ENCODE measurements at regions not wholly inside any gene's neighbourhood (a gene's known extent, or its start where the extent isn't known, plus 50 kb on each side); places are given as distances from the start of the nearest gene placed in this dataset.
A peak's percentile ranks its signal among the peaks of the same experiment; 100 is the strongest.
"Not testable (repeated sequence)": the region's sequence is repeated elsewhere in the genome, so short reads cannot be mapped to it uniquely, and the experiment has no call there.

GRCh38 chrX:110964786-110965185 lies 131.2 kb upstream of the PAK3 start:
- no peak for ATAC-seq

DNA sequence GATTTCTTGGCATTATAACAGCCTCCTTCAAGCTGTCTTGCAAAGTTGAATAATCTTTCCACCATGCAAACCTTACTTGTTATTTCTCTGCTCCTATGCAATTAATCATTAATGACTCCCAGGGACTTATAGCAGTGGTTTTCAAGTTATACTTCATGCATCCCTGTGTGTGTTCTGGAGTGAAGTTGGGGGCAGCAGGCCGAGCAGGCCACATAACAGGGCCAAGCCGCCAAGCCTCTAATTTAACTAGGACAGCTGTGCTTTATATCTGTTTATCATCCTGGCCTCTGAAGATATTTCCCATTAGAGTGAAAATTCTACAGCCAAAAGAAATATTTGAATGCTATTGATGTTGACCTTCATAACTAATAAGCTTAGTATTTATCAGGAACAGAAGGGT lies 133.5 kb upstream of the PAK3 start:
- no peak for ATAC-seq

- no peak for ATAC-seq
Observed at GRCh38 chrX:110955706-110956105, 140.3 kb upstream of the PAK3 start.

- ATAC-seq = peak; percentile 38
Observed at GRCh38 chrX:110954428-110955100, 141.4 kb upstream of the PAK3 start.

DNA sequence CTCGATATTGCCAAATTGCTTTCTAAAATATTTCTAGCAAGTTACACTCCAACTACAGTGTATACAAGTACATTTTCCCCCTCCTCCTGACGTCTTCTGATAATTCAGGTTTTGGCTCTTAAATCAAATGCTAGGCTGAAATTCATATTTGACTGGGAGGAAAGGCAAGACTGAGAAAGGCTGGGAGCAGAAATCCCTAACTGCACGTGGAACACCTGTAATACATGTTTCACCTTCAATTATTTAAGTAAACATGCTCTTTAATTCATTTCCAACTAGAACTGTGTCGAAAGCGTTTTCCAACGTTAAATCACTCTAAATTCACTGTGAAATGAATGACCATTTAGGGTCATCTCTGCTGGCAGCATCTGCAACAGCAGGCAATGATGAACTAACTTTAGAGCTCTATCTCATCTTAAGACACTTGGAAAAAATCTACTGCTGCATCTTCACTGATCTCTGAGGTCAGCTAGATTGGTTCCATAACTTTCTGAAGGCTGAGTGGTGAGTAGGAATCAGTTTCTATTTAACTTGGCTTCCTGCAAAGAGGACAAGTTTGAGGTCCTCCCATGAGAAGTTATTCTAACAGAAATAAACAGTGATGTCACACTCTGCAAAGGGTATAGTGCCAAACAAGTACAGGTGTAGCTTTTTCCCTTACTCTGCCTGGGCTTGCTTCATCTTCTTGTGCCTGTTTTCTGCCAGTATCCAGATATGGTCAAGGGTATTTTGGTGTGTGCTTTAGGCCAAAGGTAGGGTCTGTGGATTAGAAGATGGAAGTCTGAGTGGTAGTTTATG lies 144.3 kb upstream of the PAK3 start:
- ATAC-seq = no peak

- peak; percentile 48 for ATAC-seq
Observed at GRCh38 chrX:110944751-110945675, 149.4 kb upstream of the CHRDL1 start.

- ATAC-seq = no peak
Observed at GRCh38 chrX:110944311-110944750, 148.7 kb upstream of the CHRDL1 start.

GRCh38 chrX:110941906-110942305 lies 146.3 kb upstream of the CHRDL1 start:
- no peak for ATAC-seq

- no peak for ATAC-seq
Observed at GRCh38 chrX:110938977-110939732, 143.5 kb upstream of the CHRDL1 start.

DNA sequence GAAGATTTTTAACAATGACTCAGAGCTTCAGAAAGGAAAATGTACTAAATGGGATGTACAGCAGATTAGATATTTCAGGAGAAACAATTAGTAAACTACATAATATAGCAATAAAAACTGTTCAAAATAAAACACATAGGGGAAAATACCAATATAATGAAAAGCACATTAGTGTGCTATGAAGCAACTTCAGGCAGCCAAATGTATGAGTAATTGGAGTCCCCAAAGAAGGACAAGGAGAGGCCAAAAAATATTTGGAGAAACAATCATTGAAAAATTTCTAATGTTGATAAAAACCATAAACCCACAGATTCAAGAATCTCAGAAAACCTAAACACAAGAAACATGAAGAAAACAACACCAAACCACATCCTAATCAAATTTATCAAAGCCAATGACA lies 129.3 kb upstream of the CHRDL1 start:
- no peak for ATAC-seq

GRCh38 chrX:110920991-110921390 lies 125.4 kb upstream of the CHRDL1 start:
- no peak for ATAC-seq

GRCh38 chrX:110915570-110915969 lies 120.0 kb upstream of the CHRDL1 start:
- ATAC-seq = no peak

DNA sequence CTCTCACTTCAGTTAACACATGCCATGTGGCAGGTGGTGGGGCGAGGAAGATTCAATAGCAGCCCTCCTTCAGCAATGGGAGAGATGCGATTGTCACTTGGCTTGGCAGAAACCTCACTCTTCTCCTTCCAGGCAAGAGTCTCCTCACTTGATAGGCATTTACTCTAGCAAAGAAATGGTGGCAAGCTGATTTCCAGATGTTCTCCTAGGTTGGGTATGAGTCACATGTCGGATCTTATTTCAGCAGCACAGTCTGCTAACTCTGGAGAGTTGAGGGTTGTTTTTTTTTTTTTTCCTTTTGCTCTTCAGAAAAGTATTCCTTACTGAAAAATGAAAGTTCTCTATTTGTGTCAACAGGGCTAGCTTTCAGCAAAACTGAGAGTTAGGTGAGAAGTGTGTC lies 119.5 kb upstream of the CHRDL1 start:
- no peak for ATAC-seq

- ATAC-seq = no peak
Observed at GRCh38 chrX:110914281-110914680, 118.7 kb upstream of the CHRDL1 start.

GRCh38 chrX:110904747-110905146 lies 109.1 kb upstream of the CHRDL1 start:
- not testable (repeated sequence) for ATAC-seq

DNA sequence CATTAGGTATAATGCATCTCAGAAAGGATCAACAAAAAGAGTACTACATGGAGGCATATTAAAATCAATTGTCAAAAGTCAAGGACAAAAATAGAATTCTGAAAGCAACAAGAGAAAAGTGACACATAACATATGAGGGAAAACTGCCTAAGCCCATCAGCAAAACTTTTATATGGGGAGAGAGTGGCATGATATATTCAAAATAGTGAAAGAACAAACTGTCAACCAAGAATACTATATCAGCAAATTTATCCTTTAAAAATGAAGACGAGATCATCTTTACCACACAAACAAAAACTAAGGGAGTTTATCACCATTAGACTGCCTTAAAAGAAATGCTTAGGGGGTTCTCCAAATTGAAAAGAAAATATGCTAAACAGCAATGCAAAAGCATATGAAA lies 86.4 kb upstream of the CHRDL1 start:
- ATAC-seq = no peak

DNA sequence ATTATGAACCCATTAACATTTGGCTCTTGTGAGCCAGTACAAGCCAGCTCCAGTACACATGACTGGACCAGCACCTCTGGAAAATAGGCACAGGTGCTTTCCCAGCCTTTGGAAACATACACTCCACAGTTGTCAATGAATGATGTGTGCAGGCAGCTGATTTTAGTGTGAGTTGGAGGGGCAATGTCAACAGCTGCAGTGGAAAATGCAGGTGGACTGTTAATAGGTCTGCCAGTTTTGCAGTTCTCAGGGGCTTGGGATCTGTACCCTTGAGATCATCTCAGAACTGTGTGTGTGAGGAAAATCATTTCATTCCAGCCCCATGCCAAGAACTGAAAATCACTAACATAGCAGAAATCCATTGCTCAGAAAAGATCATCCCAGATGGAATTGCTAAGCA lies 81.7 kb upstream of the CHRDL1 start:
- no peak for ATAC-seq

DNA sequence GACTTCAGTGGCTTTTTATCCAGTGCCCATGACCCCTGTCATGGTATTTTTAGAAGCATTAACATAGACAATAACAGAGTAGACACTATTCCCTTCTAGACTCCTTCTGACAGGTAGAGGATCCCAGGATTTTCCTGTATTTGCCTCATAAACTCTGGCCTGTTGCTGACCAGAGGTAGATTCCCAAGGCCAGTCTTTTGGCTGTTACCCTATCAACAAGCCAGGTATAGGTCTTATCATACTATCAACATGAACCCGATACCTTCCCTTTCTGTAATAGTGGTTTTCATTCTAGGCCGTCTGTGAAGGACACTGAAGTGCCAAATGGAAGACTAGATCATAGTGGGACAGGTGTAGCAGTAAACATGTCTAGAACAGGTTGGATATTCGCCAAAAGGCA lies 76.2 kb upstream of the CHRDL1 start:
- ATAC-seq = no peak

- no peak for ATAC-seq
Observed at GRCh38 chrX:110866421-110866820, 70.8 kb upstream of the CHRDL1 start.

DNA sequence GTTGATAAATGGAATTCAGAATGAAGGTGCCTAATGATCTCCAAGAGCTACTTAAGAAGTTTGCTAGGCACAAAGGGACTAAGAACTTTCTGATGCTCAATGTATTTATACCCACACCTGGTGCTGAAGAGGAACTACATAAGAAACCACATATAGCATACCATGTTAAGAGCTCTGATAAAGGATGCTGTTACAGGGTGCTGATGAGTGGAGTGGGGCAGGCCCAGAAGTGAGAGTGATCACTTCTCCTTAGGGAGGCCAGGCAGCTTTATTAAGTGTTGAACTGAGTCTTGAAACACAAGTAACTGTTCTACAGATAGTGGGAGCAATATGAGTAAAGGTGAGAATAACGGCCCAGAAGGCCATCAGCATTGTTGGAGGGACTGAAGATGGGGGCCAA lies 68.3 kb upstream of the CHRDL1 start:
- ATAC-seq = no peak

DNA sequence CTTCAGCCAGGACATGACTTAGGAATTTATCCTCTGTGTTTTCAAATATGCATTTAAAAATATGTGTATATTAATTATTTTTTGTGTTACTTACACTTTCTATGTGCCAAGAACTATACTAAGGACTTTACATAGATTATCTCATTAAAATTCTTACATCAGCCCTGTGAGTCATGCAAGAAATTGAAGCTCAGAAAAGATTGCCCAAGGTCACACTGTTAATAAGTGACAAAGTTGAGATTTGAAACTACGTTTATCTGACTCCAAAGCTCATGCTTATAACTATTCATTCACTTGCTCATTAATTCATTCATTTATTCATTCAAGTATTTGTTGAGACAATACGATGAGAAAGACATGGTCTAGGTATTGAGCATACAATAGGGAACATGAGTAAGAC lies 62.9 kb upstream of the CHRDL1 start:
- no peak for ATAC-seq

GRCh38 chrX:110853610-110854009 lies 58.0 kb upstream of the CHRDL1 start:
- peak; percentile 66 for ATAC-seq
